ENCODE measurements at regions not wholly inside any gene's neighbourhood (a gene's known extent, or its start where the extent isn't known, plus 50 kb on each side); places are given as distances from the start of the nearest gene placed in this dataset.

- H3K4me3 ChIP-seq (ENCODE audit: control insufficient read depth in 2 of 3, extremely low read depth in 1 of 3, insufficient read depth in 2 of 3, low read depth in 1 of 3, low read length in 3 of 3), result no peak overlapping the region
- TF ChIP-seq EZH2 (IDR thresholded peaks at IDR 0.05; ENCODE audit: low read length), result no peak
- TF ChIP-seq, protein P1, sequence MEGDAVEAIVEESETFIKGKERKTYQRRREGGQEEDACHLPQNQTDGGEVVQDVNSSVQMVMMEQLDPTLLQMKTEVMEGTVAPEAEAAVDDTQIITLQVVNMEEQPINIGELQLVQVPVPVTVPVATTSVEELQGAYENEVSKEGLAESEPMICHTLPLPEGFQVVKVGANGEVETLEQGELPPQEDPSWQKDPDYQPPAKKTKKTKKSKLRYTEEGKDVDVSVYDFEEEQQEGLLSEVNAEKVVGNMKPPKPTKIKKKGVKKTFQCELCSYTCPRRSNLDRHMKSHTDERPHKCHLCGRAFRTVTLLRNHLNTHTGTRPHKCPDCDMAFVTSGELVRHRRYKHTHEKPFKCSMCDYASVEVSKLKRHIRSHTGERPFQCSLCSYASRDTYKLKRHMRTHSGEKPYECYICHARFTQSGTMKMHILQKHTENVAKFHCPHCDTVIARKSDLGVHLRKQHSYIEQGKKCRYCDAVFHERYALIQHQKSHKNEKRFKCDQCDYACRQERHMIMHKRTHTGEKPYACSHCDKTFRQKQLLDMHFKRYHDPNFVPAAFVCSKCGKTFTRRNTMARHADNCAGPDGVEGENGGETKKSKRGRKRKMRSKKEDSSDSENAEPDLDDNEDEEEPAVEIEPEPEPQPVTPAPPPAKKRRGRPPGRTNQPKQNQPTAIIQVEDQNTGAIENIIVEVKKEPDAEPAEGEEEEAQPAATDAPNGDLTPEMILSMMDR (optimal IDR thresholded peaks at IDR 0.05 in 1 of 3, IDR thresholded peaks at IDR 0.05 in 1 of 3, conservative IDR thresholded peaks at IDR 0.05 in 1 of 3; ENCODE audit: extremely low read depth in 1 of 3, insufficient read depth in 2 of 3, low read length in 3 of 3), result no peak
- H3K36me3 ChIP-seq (ENCODE audit: control insufficient read depth in 2 of 2, extremely low read depth in 1 of 2, insufficient read depth in 2 of 2, low read length in 2 of 2), result no peaks in the 10 kb centered on the region
- H2AFZ ChIP-seq (ENCODE audit: control insufficient read depth, low read length), result no peak overlapping the region
- H3K27me3 ChIP-seq (ENCODE audit: control insufficient read depth, extremely low read depth, insufficient read depth, low read length), result no peaks in the 10 kb centered on the region
- no peaks in the 10 kb centered on the region for H3K79me2 ChIP-seq (ENCODE audit: control insufficient read depth, insufficient read depth, low read length)
- H3K4me2 ChIP-seq (ENCODE audit: control insufficient read depth, extremely low read depth, insufficient read depth, low read depth, low read length), result no peak overlapping the region
- no peak overlapping the region for H3K9ac ChIP-seq (ENCODE audit: control insufficient read depth, extremely low read depth, insufficient read depth, low read length)
- dilution Hi-C loops (cut with MboI; ENCODE audit: extremely low pct_ligation_motif_present, low sequenced_read_pairs), result no loop called here
- H3K9me3 ChIP-seq (ENCODE audit: control insufficient read depth, low read depth, low read length), result no peaks in the 10 kb centered on the region
- H3K27ac ChIP-seq (ENCODE audit: control insufficient read depth, insufficient read depth, low read length), result no peak overlapping the region
- no peaks in the 10 kb centered on the region for H3K4me1 ChIP-seq (ENCODE audit: control insufficient read depth, extremely low read depth, insufficient read depth, low read length)
- DNase-seq (ENCODE audit: low read depth, low spot score) (no peak), FAIRE-seq (no peak)
- no peaks in the 10 kb centered on the region for H3K9me1 ChIP-seq (ENCODE audit: control insufficient read depth, extremely low read depth, insufficient read depth, low read length)
- no peaks in the 10 kb centered on the region for H4K20me1 ChIP-seq (ENCODE audit: control insufficient read depth, extremely low read depth, insufficient read depth, low read length)
Observed at GRCh38 chr11:31902706-31903105, 91.6 kb upstream of the PAX6 start.

- Histone ChIP-seq H3K27ac (ENCODE audit: control insufficient read depth, insufficient read depth, low read length) (no peak overlapping the region), H3K9me3 (ENCODE audit: control insufficient read depth, low read depth, low read length) (no peaks in the 10 kb centered on the region), H3K4me3 (ENCODE audit: control insufficient read depth in 2 of 3, extremely low read depth in 1 of 3, insufficient read depth in 2 of 3, low read depth in 1 of 3, low read length in 3 of 3) (no peak overlapping the region), H3K79me2 (ENCODE audit: control insufficient read depth, insufficient read depth, low read length) (no peaks in the 10 kb centered on the region), H2AFZ (ENCODE audit: control insufficient read depth, low read length) (no peak overlapping the region), H3K27me3 (ENCODE audit: control insufficient read depth, extremely low read depth, insufficient read depth, low read length) (no peaks in the 10 kb centered on the region), H3K4me2 (ENCODE audit: control insufficient read depth, extremely low read depth, insufficient read depth, low read depth, low read length) (no peak overlapping the region), H3K9me1 (ENCODE audit: control insufficient read depth, extremely low read depth, insufficient read depth, low read length) (no peaks in the 10 kb centered on the region), H3K36me3 (ENCODE audit: control insufficient read depth in 2 of 2, extremely low read depth in 1 of 2, insufficient read depth in 2 of 2, low read length in 2 of 2) (no peaks in the 10 kb centered on the region), H3K4me1 (ENCODE audit: control insufficient read depth, extremely low read depth, insufficient read depth, low read length) (no peaks in the 10 kb centered on the region), H3K9ac (ENCODE audit: control insufficient read depth, extremely low read depth, insufficient read depth, low read length) (no peak overlapping the region), H4K20me1 (ENCODE audit: control insufficient read depth, extremely low read depth, insufficient read depth, low read length) (no peaks in the 10 kb centered on the region)
- dilution Hi-C loops (cut with MboI; ENCODE audit: extremely low pct_ligation_motif_present, low sequenced_read_pairs), result no loop called here
- TF ChIP-seq, protein P1 (optimal IDR thresholded peaks at IDR 0.05 in 1 of 3, IDR thresholded peaks at IDR 0.05 in 1 of 3, conservative IDR thresholded peaks at IDR 0.05 in 1 of 3; ENCODE audit: extremely low read depth in 1 of 3, insufficient read depth in 2 of 3, low read length in 3 of 3), result no peak
- no peak for TF ChIP-seq EZH2 (IDR thresholded peaks at IDR 0.05; ENCODE audit: low read length)
- DNase-seq (ENCODE audit: low read depth, low spot score), result no peak
- FAIRE-seq, result no peak
Observed at GRCh38 chr11:31895926-31896325, 84.8 kb upstream of the PAX6 start.
